ENCODE measurements at regions not wholly inside any gene's neighbourhood (a gene's known extent, or its start where the extent isn't known, plus 50 kb on each side); places are given as distances from the start of the nearest gene placed in this dataset.

DNA sequence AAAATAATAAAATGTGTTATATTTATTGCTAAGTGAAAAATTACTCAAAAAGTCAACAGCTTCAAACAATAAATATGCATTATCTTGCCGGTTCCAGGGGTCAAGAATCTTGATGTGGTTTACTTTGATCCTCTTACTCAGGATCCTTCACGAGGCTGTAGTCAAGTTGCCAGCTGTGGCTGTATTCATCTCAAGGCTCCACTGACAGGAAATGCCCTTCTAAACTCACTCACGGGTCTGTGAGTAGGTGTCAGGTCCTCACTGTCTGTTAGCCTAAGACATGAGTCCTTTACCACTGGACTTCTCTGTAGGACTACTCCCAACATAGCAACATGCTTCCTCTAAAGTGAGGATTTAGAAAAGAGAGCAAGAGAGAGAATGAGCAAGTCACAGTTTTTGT lies 983.0 kb downstream of the SI start:
- no peak for ATAC-seq
- POLR2A ChIA-PET: no interaction called here

DNA sequence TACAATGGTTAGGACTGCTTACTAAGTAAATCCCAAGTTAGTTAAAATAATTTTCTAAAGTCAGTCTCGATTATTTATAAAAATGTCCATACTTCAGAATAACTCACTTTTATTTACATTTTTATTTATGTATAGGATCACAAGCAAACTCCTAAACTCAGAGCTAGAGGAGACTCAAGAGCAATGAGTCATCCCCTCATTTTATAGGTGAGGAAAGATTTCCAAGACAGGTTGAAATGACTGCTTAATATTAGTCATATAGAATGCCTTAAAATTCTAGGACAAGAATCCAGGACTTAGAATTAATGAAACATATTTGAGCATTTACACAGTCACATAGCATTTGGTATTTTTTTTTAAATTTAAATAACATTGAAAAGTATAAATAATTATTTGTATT lies 983.8 kb downstream of the SI start:
- no peak overlapping the region for H3K27ac ChIP-seq
- H3K4me1 ChIP-seq: no peaks in the 10 kb centered on the region
- H3K9me3 ChIP-seq: peaks cover 3% of the 10 kb centered on the region; the same call in 1 of the 3 replicates
- 3% methylated on average over 1 of the region's 1 CpG for WGBS (ENCODE audit: missing lambda C conversion rate)
- H3K4me3 ChIP-seq: no peak overlapping the region
- TF ChIP-seq, protein P1, sequence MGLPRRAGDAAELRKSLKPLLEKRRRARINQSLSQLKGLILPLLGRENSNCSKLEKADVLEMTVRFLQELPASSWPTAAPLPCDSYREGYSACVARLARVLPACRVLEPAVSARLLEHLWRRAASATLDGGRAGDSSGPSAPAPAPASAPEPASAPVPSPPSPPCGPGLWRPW (IDR thresholded peaks at IDR 0.05): no peak
- no peak for TF ChIP-seq NPAS2 (CRISPR knock-in tag; IDR thresholded peaks at IDR 0.05; ENCODE audit: borderline replicate concordance)
- TF ChIP-seq, protein P2, sequence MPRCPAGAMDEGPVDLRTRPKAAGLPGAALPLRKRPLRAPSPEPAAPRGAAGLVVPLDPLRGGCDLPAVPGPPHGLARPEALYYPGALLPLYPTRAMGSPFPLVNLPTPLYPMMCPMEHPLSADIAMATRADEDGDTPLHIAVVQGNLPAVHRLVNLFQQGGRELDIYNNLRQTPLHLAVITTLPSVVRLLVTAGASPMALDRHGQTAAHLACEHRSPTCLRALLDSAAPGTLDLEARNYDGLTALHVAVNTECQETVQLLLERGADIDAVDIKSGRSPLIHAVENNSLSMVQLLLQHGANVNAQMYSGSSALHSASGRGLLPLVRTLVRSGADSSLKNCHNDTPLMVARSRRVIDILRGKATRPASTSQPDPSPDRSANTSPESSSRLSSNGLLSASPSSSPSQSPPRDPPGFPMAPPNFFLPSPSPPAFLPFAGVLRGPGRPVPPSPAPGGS (IDR thresholded peaks at IDR 0.05): no peak
- TF ChIP-seq, protein P3, sequence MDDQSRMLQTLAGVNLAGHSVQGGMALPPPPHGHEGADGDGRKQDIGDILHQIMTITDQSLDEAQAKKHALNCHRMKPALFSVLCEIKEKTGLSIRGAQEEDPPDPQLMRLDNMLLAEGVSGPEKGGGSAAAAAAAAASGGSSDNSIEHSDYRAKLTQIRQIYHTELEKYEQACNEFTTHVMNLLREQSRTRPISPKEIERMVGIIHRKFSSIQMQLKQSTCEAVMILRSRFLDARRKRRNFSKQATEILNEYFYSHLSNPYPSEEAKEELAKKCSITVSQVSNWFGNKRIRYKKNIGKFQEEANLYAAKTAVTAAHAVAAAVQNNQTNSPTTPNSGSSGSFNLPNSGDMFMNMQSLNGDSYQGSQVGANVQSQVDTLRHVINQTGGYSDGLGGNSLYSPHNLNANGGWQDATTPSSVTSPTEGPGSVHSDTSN (IDR thresholded peaks at IDR 0.05): no peak
- no peak for TF ChIP-seq MAFK (IDR thresholded peaks at IDR 0.05; ENCODE audit: partially characterized antibody)
- no peak for TF ChIP-seq RFX5 (IDR thresholded peaks at IDR 0.05)
- no peak for TF ChIP-seq CHD4 (IDR thresholded peaks at IDR 0.05; ENCODE audit: borderline replicate concordance)
- TF ChIP-seq, protein P4, sequence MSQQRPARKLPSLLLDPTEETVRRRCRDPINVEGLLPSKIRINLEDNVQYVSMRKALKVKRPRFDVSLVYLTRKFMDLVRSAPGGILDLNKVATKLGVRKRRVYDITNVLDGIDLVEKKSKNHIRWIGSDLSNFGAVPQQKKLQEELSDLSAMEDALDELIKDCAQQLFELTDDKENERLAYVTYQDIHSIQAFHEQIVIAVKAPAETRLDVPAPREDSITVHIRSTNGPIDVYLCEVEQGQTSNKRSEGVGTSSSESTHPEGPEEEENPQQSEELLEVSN (IDR thresholded peaks at IDR 0.05; ENCODE audit: borderline replicate concordance, low read depth): no peak
- no peak for TF ChIP-seq JUN (IDR thresholded peaks at IDR 0.05)
- TF ChIP-seq CBX8 (IDR thresholded peaks at IDR 0.05): no peak
- TF ChIP-seq, protein P5, sequence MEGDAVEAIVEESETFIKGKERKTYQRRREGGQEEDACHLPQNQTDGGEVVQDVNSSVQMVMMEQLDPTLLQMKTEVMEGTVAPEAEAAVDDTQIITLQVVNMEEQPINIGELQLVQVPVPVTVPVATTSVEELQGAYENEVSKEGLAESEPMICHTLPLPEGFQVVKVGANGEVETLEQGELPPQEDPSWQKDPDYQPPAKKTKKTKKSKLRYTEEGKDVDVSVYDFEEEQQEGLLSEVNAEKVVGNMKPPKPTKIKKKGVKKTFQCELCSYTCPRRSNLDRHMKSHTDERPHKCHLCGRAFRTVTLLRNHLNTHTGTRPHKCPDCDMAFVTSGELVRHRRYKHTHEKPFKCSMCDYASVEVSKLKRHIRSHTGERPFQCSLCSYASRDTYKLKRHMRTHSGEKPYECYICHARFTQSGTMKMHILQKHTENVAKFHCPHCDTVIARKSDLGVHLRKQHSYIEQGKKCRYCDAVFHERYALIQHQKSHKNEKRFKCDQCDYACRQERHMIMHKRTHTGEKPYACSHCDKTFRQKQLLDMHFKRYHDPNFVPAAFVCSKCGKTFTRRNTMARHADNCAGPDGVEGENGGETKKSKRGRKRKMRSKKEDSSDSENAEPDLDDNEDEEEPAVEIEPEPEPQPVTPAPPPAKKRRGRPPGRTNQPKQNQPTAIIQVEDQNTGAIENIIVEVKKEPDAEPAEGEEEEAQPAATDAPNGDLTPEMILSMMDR (IDR thresholded peaks at IDR 0.05): no peak
- no peak for TF ChIP-seq EP300 (IDR thresholded peaks at IDR 0.05)
- ChIA-PET CTCF (no interaction called here), POLR2A (no interaction called here)
- DNase-seq (ENCODE audit: low read depth in 1 of 2, low spot score in 1 of 2): no peak
- ATAC-seq: no peak
- FAIRE-seq: no peak
- no peak overlapping the region for H3K4me2 ChIP-seq

More for the DNA sequence above, 983.0 kb downstream of the SI start:
- Histone ChIP-seq H3K9me3 (0 out of 3 replicates have a peak, but pooled peaks cover 3% of the 10 kb centered on the region), H3K27ac (no peak overlapping the region), H3K4me1 (no peaks in the 10 kb centered on the region), H3K4me2 (no peak overlapping the region), H3K4me3 (no peak overlapping the region)
- 7% methylated on average over 3 of the region's 3 CpGs for WGBS (ENCODE audit: missing lambda C conversion rate)
- DNase-seq (ENCODE audit: low read depth in 1 of 2, low spot score in 1 of 2): no peak
- no peak for FAIRE-seq
- TF ChIP-seq FOSL2 (IDR thresholded peaks at IDR 0.05): no peak
- no peak for TF ChIP-seq FOSL2 (CRISPR knock-in tag; IDR thresholded peaks at IDR 0.05)
- no peak for TF ChIP-seq POLR2A (IDR thresholded peaks at IDR 0.05; ENCODE audit: low read length)
- no peak for TF ChIP-seq NFE2L2 (conservative IDR thresholded peaks at IDR 0.05; ENCODE audit: low read length)
- no peak for TF ChIP-seq KDM5A (IDR thresholded peaks at IDR 0.05)
- no peak for TF ChIP-seq SREBF2 (IDR thresholded peaks at IDR 0.05)
- no peak for TF ChIP-seq TFCP2L1 (CRISPR knock-in tag; IDR thresholded peaks at IDR 0.05)
- no peak for TF ChIP-seq ZC3H11A (IDR thresholded peaks at IDR 0.05)
- TF ChIP-seq RFX5 (IDR thresholded peaks at IDR 0.05): no peak
- TF ChIP-seq, protein P6, sequence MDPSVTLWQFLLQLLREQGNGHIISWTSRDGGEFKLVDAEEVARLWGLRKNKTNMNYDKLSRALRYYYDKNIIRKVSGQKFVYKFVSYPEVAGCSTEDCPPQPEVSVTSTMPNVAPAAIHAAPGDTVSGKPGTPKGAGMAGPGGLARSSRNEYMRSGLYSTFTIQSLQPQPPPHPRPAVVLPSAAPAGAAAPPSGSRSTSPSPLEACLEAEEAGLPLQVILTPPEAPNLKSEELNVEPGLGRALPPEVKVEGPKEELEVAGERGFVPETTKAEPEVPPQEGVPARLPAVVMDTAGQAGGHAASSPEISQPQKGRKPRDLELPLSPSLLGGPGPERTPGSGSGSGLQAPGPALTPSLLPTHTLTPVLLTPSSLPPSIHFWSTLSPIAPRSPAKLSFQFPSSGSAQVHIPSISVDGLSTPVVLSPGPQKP (IDR thresholded peaks at IDR 0.05; ENCODE audit: low read depth, low read length): no peak
- no peak for TF ChIP-seq HOXA7 (CRISPR knock-in tag; IDR thresholded peaks at IDR 0.05)
- no peak for TF ChIP-seq RCOR1 (IDR thresholded peaks at IDR 0.05; ENCODE audit: low read depth, low read length)
- TF ChIP-seq NPAS2 (CRISPR knock-in tag; IDR thresholded peaks at IDR 0.05; ENCODE audit: borderline replicate concordance): no peak
- CTCF ChIA-PET: no interaction called here

All from A549 (cell line).